OCI-M2 (cell line): ENCODE measurements at regions not wholly inside any gene's neighbourhood (a gene's known extent, or its start where the extent isn't known, plus 50 kb on each side); places are given as distances from the start of the nearest gene placed in this dataset.

Experiments used
- DNase-seq: peaks from one replicate; lab custom pipeline; 2025; ENCODE audit not compliant: unreplicated experiment; lab: John Stamatoyannopoulos, UW

GRCh38 chr14:98120831-98121464 lies 1151.0 kb downstream of the BCL11B start:
- DNase-seq, result no peak

- DNase-seq, result no peak
These were observed 1149.5 kb downstream of the BCL11B start for GRCh38 chr14:98122527-98122926.

GRCh38 chr14:98130691-98131090 lies 1141.3 kb downstream of the BCL11B start:
- no peak for DNase-seq

- no peak for DNase-seq
These were observed 1140.6 kb downstream of the BCL11B start for GRCh38 chr14:98131406-98131805.

GRCh38 chr14:98133806-98134205 lies 1138.2 kb downstream of the BCL11B start:
- no peak for DNase-seq

- no peak for DNase-seq
These were observed 1135.8 kb downstream of the BCL11B start for GRCh38 chr14:98136012-98136789.

GRCh38 chr14:98137131-98138025 lies 1134.6 kb downstream of the BCL11B start:
- no peak for DNase-seq

GRCh38 chr14:98138666-98139065 lies 1133.3 kb downstream of the BCL11B start:
- no peak for DNase-seq

- no peak for DNase-seq
These were observed 1131.0 kb downstream of the BCL11B start for GRCh38 chr14:98140862-98141530.

- no peak for DNase-seq
These were observed 1128.4 kb downstream of the BCL11B start for GRCh38 chr14:98143566-98143965.

GRCh38 chr14:98144964-98145363 lies 1127.0 kb downstream of the BCL11B start:
- no peak for DNase-seq

GRCh38 chr14:98146416-98146815 lies 1125.6 kb downstream of the BCL11B start:
- no peak for DNase-seq

- no peak for DNase-seq
These were observed 1117.7 kb downstream of the BCL11B start for GRCh38 chr14:98154254-98154653.

- no peak for DNase-seq
These were observed 1115.6 kb downstream of the BCL11B start for GRCh38 chr14:98156411-98156810.

GRCh38 chr14:98160901-98161300 lies 1111.1 kb downstream of the BCL11B start:
- no peak for DNase-seq

- no peak for DNase-seq
These were observed 1110.6 kb downstream of the BCL11B start for GRCh38 chr14:98161356-98161755.

- DNase-seq, result no peak
These were observed 1108.9 kb downstream of the BCL11B start for GRCh38 chr14:98162856-98163805.

GRCh38 chr14:98163873-98164272 lies 1108.1 kb downstream of the BCL11B start:
- no peak for DNase-seq

- no peak for DNase-seq
These were observed 1106.0 kb downstream of the BCL11B start for GRCh38 chr14:98165976-98166375.

- DNase-seq, result no peak
These were observed 1104.7 kb downstream of the BCL11B start for GRCh38 chr14:98167275-98167674.
